ENCODE measurements at regions not wholly inside any gene's neighbourhood (a gene's known extent, or its start where the extent isn't known, plus 50 kb on each side); places are given as distances from the start of the nearest gene placed in this dataset.

DNA sequence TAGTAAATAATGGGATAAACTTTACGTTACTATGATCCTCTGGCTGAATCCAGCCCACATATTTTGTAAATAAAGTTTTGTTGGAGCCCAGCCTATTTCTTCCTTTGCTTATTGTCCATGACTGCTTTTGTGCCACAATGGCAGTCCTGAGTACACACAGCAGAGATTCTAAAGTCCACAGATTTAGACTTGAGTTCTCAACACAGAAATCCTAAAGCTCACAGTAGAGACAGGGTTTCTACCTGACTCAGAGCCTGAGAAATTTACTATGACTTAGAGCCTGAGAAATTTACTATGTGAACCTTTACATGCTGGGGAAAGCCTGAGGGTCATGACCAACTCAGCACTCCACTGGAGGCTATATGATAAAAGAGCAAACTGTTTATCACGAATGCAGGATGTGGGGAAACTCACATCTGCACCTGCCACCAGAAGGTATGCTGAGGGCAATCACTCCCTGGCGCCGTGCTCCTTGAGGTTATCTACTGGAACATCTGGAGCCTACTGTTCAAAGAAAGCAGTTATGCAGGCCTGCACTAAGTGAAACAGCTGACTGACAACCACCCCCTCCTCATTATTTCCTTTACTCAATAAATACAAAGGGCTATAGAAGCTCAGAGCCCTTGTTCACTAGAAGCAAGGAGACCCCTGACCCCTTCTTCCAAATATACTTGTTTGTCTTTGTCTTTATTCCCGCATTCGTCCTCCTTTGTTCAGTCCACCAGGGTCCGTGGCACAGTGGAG, 52.6 kb upstream of the BICD1 start:
- TF ChIP-seq, protein P1, sequence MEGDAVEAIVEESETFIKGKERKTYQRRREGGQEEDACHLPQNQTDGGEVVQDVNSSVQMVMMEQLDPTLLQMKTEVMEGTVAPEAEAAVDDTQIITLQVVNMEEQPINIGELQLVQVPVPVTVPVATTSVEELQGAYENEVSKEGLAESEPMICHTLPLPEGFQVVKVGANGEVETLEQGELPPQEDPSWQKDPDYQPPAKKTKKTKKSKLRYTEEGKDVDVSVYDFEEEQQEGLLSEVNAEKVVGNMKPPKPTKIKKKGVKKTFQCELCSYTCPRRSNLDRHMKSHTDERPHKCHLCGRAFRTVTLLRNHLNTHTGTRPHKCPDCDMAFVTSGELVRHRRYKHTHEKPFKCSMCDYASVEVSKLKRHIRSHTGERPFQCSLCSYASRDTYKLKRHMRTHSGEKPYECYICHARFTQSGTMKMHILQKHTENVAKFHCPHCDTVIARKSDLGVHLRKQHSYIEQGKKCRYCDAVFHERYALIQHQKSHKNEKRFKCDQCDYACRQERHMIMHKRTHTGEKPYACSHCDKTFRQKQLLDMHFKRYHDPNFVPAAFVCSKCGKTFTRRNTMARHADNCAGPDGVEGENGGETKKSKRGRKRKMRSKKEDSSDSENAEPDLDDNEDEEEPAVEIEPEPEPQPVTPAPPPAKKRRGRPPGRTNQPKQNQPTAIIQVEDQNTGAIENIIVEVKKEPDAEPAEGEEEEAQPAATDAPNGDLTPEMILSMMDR (IDR thresholded peaks at IDR 0.05; ENCODE audit: extremely low read depth, insufficient read depth, missing control alignments), result no peak
- in situ Hi-C loops (cut with MboI; ENCODE audit: low pct_unique_long_range_greater_than_20kb, low sequenced_read_pairs, unreplicated experiment), result loop anchor here (25.0 kb wide), 2 partner anchors 258 to 392 kb away; partner anchors contain the start of gene ETFBKMT
- DNase-seq (ENCODE audit: low spot score), result no peak

Data from GM13977 (cell line).